NT2/D1 (cell line): ENCODE measurements at regions not wholly inside any gene's neighbourhood (a gene's known extent, or its start where the extent isn't known, plus 50 kb on each side); places are given as distances from the start of the nearest gene placed in this dataset.

Experiments
- SUZ12 ChIP-seq: IDR thresholded peaks from 2 replicates; pipeline ENCODE4 v1.6.1; 2011; ENCODE audit not compliant: insufficient read length, insufficient read depth; ENCODE audit errors: extremely low read depth
- ZNF274 ChIP-seq: IDR thresholded peaks from 2 replicates; pipeline ENCODE4 v1.6.1; 2011; ENCODE audit warnings: mild to moderate bottlenecking, low read depth, low read length

- TF ChIP-seq ZNF274 (no peak), SUZ12 (no peak)
Measured at GRCh38 chr1:227378871-227379554, 60.7 kb upstream of the CDC42BPA start.
